Nephron progenitor cell (in vitro differentiated cells): ENCODE measurements at regions not wholly inside any gene's neighbourhood (a gene's known extent, or its start where the extent isn't known, plus 50 kb on each side); places are given as distances from the start of the nearest gene placed in this dataset.
A peak's percentile ranks its signal among the peaks of the same experiment; 100 is the strongest.
"Not testable (repeated sequence)": the region's sequence is repeated elsewhere in the genome, so short reads cannot be mapped to it uniquely, and the experiment has no call there.

Experiments
- DNase-seq: peaks from one replicate; pipeline ENCODE4 v3.0.0; 2021
- H3K27ac Mint-ChIP-seq: 2 replicates; pipeline ENCODE4 v1.8.0; 2021; ENCODE audit warnings: mild to moderate bottlenecking, moderate library complexity, mixed read lengths
- H3K27me3 Mint-ChIP-seq: 2 replicates; pipeline ENCODE4 v1.8.0; 2021; ENCODE audit warnings: mild to moderate bottlenecking, low read depth, mixed read lengths; ENCODE audit not compliant: poor library complexity
- H3K36me3 Mint-ChIP-seq: 2 replicates; pipeline ENCODE4 v1.8.0; 2021; ENCODE audit warnings: low read depth, mixed read lengths
- H3K4me1 Mint-ChIP-seq: 2 replicates; pipeline ENCODE4 v1.8.0; 2021; ENCODE audit warnings: mixed read lengths
- H3K4me3 Mint-ChIP-seq: 2 replicates; pipeline ENCODE4 v1.8.0; 2021; ENCODE audit warnings: mild to moderate bottlenecking, moderate library complexity, mixed read lengths
- H3K9me3 Mint-ChIP-seq: 2 replicates; pipeline ENCODE4 v1.8.0; 2021; ENCODE audit warnings: mild to moderate bottlenecking, moderate library complexity, mixed read lengths
- TF ChIP-seq, protein P1 (sequence below): fragments of 200-600 bp; sonication (generic); IDR thresholded peaks from 2 replicates; pipeline ENCODE4 v1.5.0; 2021; ENCODE audit warnings: antibody characterized with exemption

DNA sequence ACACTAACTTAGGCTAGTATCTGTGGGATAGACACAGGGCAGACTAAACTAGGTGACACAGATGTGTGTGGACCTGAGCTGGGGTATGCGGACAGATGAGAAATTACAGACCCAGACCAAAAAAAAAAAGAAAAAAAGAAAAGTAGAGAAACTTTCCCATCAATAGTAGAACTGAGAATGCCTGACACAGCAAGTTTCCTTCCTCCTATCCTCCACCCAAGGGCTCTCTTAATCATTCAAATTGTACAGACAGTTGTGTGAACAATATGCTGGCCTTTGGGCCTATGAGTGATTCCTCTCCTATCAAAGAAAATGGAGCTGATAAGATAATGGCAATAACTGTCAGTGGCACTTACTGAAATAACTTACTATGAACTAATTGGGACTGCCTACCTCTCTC, 226.7 kb upstream of the PRDM1 start:
- Mint-ChIP-seq H3K27ac (peak overlapping the region; percentile 11), H3K36me3 (peaks cover 5% of the 10 kb centered on the region), H3K4me1 (no peaks in the 10 kb centered on the region), H3K9me3 (peaks cover 22% of the 10 kb centered on the region), H3K4me3 (no peak overlapping the region), H3K27me3 (no peaks in the 10 kb centered on the region)
- TF ChIP-seq, protein P1, sequence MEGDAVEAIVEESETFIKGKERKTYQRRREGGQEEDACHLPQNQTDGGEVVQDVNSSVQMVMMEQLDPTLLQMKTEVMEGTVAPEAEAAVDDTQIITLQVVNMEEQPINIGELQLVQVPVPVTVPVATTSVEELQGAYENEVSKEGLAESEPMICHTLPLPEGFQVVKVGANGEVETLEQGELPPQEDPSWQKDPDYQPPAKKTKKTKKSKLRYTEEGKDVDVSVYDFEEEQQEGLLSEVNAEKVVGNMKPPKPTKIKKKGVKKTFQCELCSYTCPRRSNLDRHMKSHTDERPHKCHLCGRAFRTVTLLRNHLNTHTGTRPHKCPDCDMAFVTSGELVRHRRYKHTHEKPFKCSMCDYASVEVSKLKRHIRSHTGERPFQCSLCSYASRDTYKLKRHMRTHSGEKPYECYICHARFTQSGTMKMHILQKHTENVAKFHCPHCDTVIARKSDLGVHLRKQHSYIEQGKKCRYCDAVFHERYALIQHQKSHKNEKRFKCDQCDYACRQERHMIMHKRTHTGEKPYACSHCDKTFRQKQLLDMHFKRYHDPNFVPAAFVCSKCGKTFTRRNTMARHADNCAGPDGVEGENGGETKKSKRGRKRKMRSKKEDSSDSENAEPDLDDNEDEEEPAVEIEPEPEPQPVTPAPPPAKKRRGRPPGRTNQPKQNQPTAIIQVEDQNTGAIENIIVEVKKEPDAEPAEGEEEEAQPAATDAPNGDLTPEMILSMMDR, result no peak
- DNase-seq, result no peak

DNA sequence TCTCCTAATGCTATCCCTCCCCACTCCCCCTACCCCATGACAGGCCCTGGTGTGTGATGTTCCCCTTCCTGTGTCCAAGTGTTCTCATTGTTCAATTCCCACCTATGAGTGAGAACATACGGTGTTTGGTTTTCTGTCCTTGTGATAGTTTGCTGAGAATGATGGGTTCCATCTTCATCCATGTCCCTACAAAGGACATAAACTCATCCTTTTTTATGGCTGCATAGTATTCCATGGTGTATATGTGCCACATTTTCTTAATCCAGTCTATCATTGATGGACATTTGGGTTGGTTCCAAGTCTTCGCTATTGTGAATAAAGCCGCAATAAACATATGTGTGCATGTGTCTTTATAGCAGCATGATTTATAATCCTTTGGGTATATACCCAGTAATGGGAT, 227.5 kb upstream of the PRDM1 start:
- H3K36me3 Mint-ChIP-seq, H3K4me1 Mint-ChIP-seq, DNase-seq, H3K27ac Mint-ChIP-seq, H3K27me3 Mint-ChIP-seq, H3K4me3 Mint-ChIP-seq: not testable (repeated sequence)
- H3K9me3 Mint-ChIP-seq, result peaks cover 22% of the 10 kb centered on the region

DNA sequence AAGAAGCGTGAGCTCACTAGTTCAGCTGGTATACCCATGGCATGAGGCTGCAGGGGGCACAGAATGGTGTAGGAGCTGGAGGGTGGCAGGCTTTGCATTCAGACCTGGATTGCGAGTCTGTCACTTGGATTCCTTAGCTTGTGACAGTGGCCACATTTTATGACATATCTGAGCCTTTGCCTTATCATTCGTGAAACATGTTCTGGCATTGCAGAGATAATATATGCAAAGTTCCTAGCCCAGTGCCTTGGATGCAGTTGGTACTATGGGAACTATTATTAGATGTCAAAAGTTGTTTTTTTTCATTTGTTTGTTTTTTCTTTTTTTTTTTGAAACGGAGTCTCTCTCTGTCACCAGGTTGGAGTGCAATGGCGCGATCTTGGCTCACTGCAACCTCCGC, 230.7 kb upstream of the PRDM1 start:
- H3K27ac Mint-ChIP-seq, result no peak overlapping the region
- TF ChIP-seq, protein P1, result no peak
- peaks cover 15% of the 10 kb centered on the region for H3K4me1 Mint-ChIP-seq
- no peak for DNase-seq
- H3K4me3 Mint-ChIP-seq, result no peak overlapping the region
- H3K27me3 Mint-ChIP-seq, result no peaks in the 10 kb centered on the region
- peaks cover 5% of the 10 kb centered on the region for H3K36me3 Mint-ChIP-seq
- H3K9me3 Mint-ChIP-seq, result peaks cover 30% of the 10 kb centered on the region

DNA sequence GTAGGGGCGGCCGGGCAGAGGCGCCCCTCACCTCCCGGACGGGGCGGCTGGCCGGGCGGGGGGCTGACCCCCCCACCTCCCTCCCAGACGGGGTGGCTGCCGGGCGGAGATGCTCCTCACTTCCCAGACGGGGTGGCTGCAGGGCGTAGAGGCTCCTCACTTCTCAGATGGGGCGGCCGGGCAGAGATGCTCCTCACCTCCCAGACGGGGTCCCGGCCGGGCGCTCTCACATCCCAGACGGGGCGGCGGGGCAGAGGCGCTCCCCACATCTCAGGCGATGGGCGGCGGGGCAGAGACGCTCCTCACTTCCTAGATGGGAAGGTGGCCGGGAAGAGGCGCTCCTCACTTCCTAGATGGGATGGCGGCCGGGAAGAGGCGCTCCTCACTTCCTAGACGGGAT, 232.2 kb upstream of the PRDM1 start:
- H3K9me3 Mint-ChIP-seq, result peaks cover 26% of the 10 kb centered on the region
- peaks cover 25% of the 10 kb centered on the region for H3K4me1 Mint-ChIP-seq
- H3K27ac Mint-ChIP-seq, DNase-seq, H3K36me3 Mint-ChIP-seq, H3K4me3 Mint-ChIP-seq, H3K27me3 Mint-ChIP-seq: not testable (repeated sequence)

DNA sequence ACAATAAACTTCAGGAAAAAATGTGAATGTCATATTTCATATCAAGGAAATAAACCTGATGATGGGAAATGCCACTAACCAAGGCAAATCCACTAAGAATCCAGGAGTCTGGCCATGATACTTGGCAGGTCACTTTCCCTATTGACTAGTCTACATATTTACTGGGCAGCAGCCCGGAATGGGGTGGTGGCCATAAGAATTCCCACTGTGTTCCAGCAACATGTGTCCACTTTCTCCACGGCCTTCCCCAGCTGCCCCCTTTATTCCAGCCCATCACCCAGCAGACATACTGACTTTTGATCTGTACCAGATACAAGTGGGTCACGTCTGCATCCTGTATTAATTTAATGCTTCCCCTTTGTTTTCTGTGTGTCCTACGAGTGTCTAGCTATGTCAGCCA, 234.5 kb upstream of the PRDM1 start:
- no peak for DNase-seq
- Mint-ChIP-seq H3K4me1 (peaks cover 25% of the 10 kb centered on the region), H3K27ac (no peak overlapping the region), H3K36me3 (peaks cover 5% of the 10 kb centered on the region), H3K9me3 (peaks cover 26% of the 10 kb centered on the region), H3K27me3 (no peaks in the 10 kb centered on the region), H3K4me3 (no peak overlapping the region)
- TF ChIP-seq, protein P1, result no peak

DNA sequence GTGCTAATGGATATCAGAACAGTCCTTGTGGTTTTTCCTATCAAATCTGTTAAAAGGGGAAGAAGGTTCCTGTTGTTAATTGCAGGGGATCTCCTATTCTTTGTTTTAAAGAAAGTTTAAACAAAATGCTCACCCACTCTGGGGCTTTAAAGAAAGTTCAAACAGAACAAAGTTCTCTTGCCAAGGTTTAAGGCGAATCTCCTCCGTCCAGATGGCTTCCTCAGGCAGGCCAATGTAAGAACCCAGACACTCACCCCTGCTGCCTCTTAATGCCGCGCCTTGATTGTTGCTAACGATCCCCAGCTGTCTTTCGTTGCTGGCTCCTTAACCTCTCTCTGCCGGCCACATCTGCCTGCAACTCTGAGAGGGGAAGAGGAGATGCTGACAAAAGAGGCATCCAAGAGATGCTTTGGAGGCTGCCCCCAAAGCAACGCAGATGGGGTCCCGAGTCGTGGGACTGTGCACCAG, 235.0 kb upstream of the PRDM1 start:
- no peak for DNase-seq
- Mint-ChIP-seq H3K9me3 (peaks cover 22% of the 10 kb centered on the region), H3K4me1 (peaks cover 25% of the 10 kb centered on the region), H3K4me3 (peak overlapping the region; percentile 4), H3K27ac (peak overlapping the region; percentile 70), H3K27me3 (no peaks in the 10 kb centered on the region), H3K36me3 (peaks cover 1% of the 10 kb centered on the region)
- TF ChIP-seq, protein P1, result no peak

DNA sequence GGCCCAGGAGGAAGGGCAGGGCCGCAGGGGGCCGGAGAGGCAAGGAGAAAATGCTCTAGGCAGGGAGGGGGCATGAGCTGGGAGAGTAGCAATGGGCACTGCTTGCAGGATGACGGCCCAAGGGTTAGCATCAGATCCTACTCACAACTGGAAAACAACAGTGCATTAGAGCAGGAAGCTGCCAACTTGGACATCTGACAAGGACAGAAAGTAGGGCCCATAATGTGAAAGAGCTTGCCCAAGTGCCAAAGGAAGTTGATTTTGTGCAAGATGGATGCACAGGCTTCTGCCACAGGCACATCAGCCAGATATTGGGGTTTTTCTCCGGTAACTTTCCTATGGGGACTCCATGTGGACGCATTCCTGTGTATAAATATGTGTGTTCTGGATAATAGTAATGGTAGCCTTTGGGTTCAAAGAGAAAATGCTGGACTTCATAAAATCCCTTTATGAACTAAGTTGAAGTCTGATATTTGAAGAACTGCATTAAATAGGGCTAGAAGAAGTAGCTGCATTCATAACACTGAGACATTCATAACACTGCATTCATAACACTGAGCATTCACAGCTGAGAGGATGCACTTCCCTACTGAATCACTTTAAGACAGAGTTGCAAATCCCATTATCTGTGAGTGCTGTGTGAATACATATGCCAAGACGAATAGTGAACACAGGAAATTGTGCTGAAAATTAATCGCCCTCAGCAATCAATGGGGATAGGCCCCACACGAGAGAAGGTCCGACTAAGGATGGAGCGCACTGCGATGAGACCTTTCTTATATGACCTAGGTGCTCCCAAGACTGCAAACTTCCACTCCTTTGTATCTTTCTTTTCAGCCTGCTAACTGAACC, 235.6 kb upstream of the PRDM1 start:
- no peaks in the 10 kb centered on the region for H3K27me3 Mint-ChIP-seq
- no peak overlapping the region for H3K4me3 Mint-ChIP-seq
- TF ChIP-seq, protein P1, result no peak
- no peak overlapping the region for H3K27ac Mint-ChIP-seq
- H3K9me3 Mint-ChIP-seq, result peaks cover 15% of the 10 kb centered on the region
- no peak for DNase-seq
- H3K4me1 Mint-ChIP-seq, result peaks cover 25% of the 10 kb centered on the region
- H3K36me3 Mint-ChIP-seq, result no peaks in the 10 kb centered on the region
